ENCODE measurements at regions not wholly inside any gene's neighbourhood (a gene's known extent, or its start where the extent isn't known, plus 50 kb on each side); places are given as distances from the start of the nearest gene placed in this dataset.

DNA sequence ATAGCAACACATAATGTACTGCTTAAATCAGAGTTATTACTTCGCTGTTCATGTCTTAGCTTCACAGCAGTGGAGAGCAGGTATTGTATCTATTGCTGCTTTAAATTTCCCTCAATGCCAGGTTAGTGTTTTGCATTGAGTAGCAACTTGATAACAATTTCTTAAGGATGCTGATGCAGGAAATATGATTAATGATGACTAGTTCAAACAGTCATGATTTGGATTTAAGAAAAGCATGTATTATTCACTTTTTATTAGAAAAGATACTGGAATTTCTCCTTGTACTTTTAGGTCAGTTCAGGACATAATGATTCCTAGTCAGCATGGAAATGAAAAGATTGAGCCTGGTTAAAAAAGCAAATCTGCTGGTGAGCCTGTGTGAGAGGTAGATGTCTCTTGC, 67.2 kb upstream of the ARHGAP29 start:
- H3K4me1 ChIP-seq (ENCODE audit: insufficient read depth, low read length): peaks cover 52% of the 10 kb centered on the region
- ChIA-PET POLR2A (no interaction called here), CTCF (ENCODE audit: low intra/inter-chr PET ratio, low total read pairs) (no interaction called here)
- H3K79me2 ChIP-seq (ENCODE audit: insufficient read depth, low read length): no peaks in the 10 kb centered on the region
- in situ Hi-C loops (cut with HindIII; ENCODE audit: extremely low pct_ligation_motif_present, low pct_unique_long_range_greater_than_20kb) (no loop called here), intact Hi-C loops (cut with micrococcal nuclease; ENCODE audit: unreplicated experiment) (no loop called here)
- no TSS peak for BruUV-seq (replicated peaks)
- FAIRE-seq: no peak
- no peak overlapping the region for H3K9ac ChIP-seq (ENCODE audit: insufficient read depth, low read depth, low read length)
- H3K27me3 ChIP-seq (ENCODE audit: control insufficient read depth in 1 of 2, insufficient read depth in 2 of 2, low read length in 2 of 2): no peaks in the 10 kb centered on the region
- ATAC-seq: no peak
- no peak overlapping the region for H3K4me2 ChIP-seq (ENCODE audit: low read depth, low read length)
- no peak for DNase-seq (ENCODE audit: low spot score)
- H3K9me3 ChIP-seq (ENCODE audit: low read length): no peaks in the 10 kb centered on the region
- no peak overlapping the region for H2AFZ ChIP-seq (ENCODE audit: low read length)
- no peak overlapping the region for H3K27ac ChIP-seq (ENCODE audit: extremely low read length, insufficient read depth, low read length)
- H3K4me3 ChIP-seq (replicated peaks in 1 of 3; ENCODE audit: insufficient read depth in 1 of 3, low read depth in 2 of 3, low read length in 3 of 3): no peak overlapping the region
- no peaks in the 10 kb centered on the region for H3K36me3 ChIP-seq (replicated peaks in 1 of 2; ENCODE audit: control insufficient read depth in 1 of 2, insufficient read depth in 2 of 2, low read length in 2 of 2)
- TF ChIP-seq MAFF (IDR thresholded peaks at IDR 0.05; ENCODE audit: low read depth, low read length) (0 out of 2 replicates have a peak, but pooled peaks have one; percentile 18), MAFK (conservative IDR thresholded peaks at IDR 0.05 in 1 of 2, IDR thresholded peaks at IDR 0.05 in 1 of 2; ENCODE audit: low read length in 2 of 2) (peak in 1 of 2 experiments; percentile 26; a peak in 1 of 4 replicates), CHD2 (IDR thresholded peaks at IDR 0.05; ENCODE audit: low read depth, low read length) (no peak)
- H4K20me1 ChIP-seq (ENCODE audit: insufficient read depth, low read length): no peaks in the 10 kb centered on the region
- WGBS (ENCODE audit: low lambda C conversion rate): 100% methylated on average over 1 of the region's 1 CpG

DNA sequence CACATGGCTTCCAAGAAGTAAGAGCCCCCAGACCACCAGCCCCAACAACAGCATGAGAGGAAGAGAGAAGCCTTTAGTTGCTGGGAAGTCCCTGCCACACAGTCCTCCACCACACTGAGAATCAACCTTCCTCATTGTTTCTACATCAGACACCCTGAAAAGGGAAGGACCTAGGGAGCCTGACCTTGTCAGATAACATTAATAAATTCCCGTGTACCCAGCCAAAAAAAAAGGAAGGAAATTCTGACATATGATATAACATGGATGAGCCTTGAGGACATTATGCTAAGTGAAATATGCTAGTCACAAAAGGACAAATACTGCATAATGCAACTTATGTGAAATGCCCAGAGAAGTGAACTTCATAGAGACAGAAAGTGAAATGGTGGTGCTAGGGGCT, 65.6 kb upstream of the ARHGAP29 start:
- Histone ChIP-seq H3K27me3 (ENCODE audit: control insufficient read depth in 1 of 2, insufficient read depth in 2 of 2, low read length in 2 of 2) (no peaks in the 10 kb centered on the region), H3K9me3 (ENCODE audit: low read length) (no peaks in the 10 kb centered on the region), H3K79me2 (ENCODE audit: insufficient read depth, low read length) (no peaks in the 10 kb centered on the region), H3K9ac (ENCODE audit: insufficient read depth, low read depth, low read length) (no peak overlapping the region), H3K4me1 (ENCODE audit: insufficient read depth, low read length) (peaks cover 52% of the 10 kb centered on the region), H3K4me3 (replicated peaks in 1 of 3; ENCODE audit: insufficient read depth in 1 of 3, low read depth in 2 of 3, low read length in 3 of 3) (no peak overlapping the region), H3K36me3 (replicated peaks in 1 of 2; ENCODE audit: control insufficient read depth in 1 of 2, insufficient read depth in 2 of 2, low read length in 2 of 2) (no peaks in the 10 kb centered on the region), H3K27ac (ENCODE audit: extremely low read length, insufficient read depth, low read length) (no peak overlapping the region), H3K4me2 (ENCODE audit: low read depth, low read length) (no peak overlapping the region), H2AFZ (ENCODE audit: low read length) (no peak overlapping the region), H4K20me1 (ENCODE audit: insufficient read depth, low read length) (no peaks in the 10 kb centered on the region)
- CTCF ChIA-PET (ENCODE audit: low intra/inter-chr PET ratio, low total read pairs): no interaction called here
- FAIRE-seq: no peak
- in situ Hi-C loops (cut with HindIII; ENCODE audit: extremely low pct_ligation_motif_present, low pct_unique_long_range_greater_than_20kb): no loop called here
- no peak for ATAC-seq
- no TSS peak for BruUV-seq (replicated peaks)
- POLR2A ChIA-PET: no interaction called here
- no peak for DNase-seq (ENCODE audit: low spot score)
- intact Hi-C loops (cut with micrococcal nuclease; ENCODE audit: unreplicated experiment): no loop called here
- 81% methylated on average over 1 of the region's 1 CpG for WGBS (ENCODE audit: low lambda C conversion rate)
- no peak for TF ChIP-seq ZNF143 (CRISPR knock-in tag; IDR thresholded peaks at IDR 0.05)
- TF ChIP-seq ZNF136 (CRISPR knock-in tag; IDR thresholded peaks at IDR 0.05; ENCODE audit: low read depth): no peak
- no peak for TF ChIP-seq TBX3 (IDR thresholded peaks at IDR 0.05; ENCODE audit: borderline replicate concordance)
- TF ChIP-seq ZNF720 (CRISPR knock-in tag; IDR thresholded peaks at IDR 0.05): no peak
- no peak for TF ChIP-seq ARHGAP35 (CRISPR knock-in tag; IDR thresholded peaks at IDR 0.05; ENCODE audit: borderline replicate concordance)
- TF ChIP-seq, protein P1, sequence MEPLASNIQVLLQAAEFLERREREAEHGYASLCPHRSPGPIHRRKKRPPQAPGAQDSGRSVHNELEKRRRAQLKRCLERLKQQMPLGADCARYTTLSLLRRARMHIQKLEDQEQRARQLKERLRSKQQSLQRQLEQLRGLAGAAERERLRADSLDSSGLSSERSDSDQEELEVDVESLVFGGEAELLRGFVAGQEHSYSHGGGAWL (CRISPR knock-in tag; IDR thresholded peaks at IDR 0.05): no peak
- no peak for TF ChIP-seq MED13 (CRISPR knock-in tag; IDR thresholded peaks at IDR 0.05)
- TF ChIP-seq SRSF1 (optimal IDR thresholded peaks at IDR 0.05; ENCODE audit: low read depth, low read length): no peak
- TF ChIP-seq, protein P2, sequence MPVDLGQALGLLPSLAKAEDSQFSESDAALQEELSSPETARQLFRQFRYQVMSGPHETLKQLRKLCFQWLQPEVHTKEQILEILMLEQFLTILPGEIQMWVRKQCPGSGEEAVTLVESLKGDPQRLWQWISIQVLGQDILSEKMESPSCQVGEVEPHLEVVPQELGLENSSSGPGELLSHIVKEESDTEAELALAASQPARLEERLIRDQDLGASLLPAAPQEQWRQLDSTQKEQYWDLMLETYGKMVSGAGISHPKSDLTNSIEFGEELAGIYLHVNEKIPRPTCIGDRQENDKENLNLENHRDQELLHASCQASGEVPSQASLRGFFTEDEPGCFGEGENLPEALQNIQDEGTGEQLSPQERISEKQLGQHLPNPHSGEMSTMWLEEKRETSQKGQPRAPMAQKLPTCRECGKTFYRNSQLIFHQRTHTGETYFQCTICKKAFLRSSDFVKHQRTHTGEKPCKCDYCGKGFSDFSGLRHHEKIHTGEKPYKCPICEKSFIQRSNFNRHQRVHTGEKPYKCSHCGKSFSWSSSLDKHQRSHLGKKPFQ (CRISPR knock-in tag; IDR thresholded peaks at IDR 0.05; ENCODE audit: insufficient replicate concordance): no peak
- TF ChIP-seq, protein P3, sequence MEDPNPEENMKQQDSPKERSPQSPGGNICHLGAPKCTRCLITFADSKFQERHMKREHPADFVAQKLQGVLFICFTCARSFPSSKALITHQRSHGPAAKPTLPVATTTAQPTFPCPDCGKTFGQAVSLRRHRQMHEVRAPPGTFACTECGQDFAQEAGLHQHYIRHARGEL (CRISPR knock-in tag; IDR thresholded peaks at IDR 0.05): no peak
- no peak for TF ChIP-seq ZNF12 (CRISPR knock-in tag; IDR thresholded peaks at IDR 0.05)

Data from HepG2 (cell line).